LNCAP (cell line): ENCODE measurements at regions not wholly inside any gene's neighbourhood (a gene's known extent, or its start where the extent isn't known, plus 50 kb on each side); places are given as distances from the start of the nearest gene placed in this dataset.

Experiments used
- CTCF ChIP-seq: fragments of 450-650 bp; IDR thresholded peaks from 2 replicates; pipeline ENCODE4 v1.5.1; 2017; ENCODE audit warnings: mild to moderate bottlenecking

GRCh38 chr16:8172551-8172950 is 417.8 kb downstream of the TMEM114 start:
- no peak for TF ChIP-seq CTCF

GRCh38 chr16:8168016-8168415 is 422.3 kb downstream of the TMEM114 start:
- TF ChIP-seq CTCF: no peak

GRCh38 chr16:8167436-8167835 is 422.9 kb downstream of the TMEM114 start:
- TF ChIP-seq CTCF: no peak

- TF ChIP-seq CTCF: no peak
Measured at GRCh38 chr16:8158051-8158450, 432.3 kb downstream of the TMEM114 start.

GRCh38 chr16:8155275-8155674 is 435.0 kb downstream of the TMEM114 start:
- TF ChIP-seq CTCF: no peak

- no peak for TF ChIP-seq CTCF
Measured at GRCh38 chr16:8146256-8147012, 443.9 kb downstream of the TMEM114 start.

- TF ChIP-seq CTCF: no peak
Measured at GRCh38 chr16:8138666-8139065, 451.6 kb downstream of the TMEM114 start.

- no peak for TF ChIP-seq CTCF
Measured at GRCh38 chr16:8137606-8138005, 452.7 kb downstream of the TMEM114 start.
